NCI-H2196 (cell line): ENCODE measurements at regions not wholly inside any gene's neighbourhood (a gene's known extent, or its start where the extent isn't known, plus 50 kb on each side); places are given as distances from the start of the nearest gene placed in this dataset.

ENCODE experiments used
- DNase-seq: peaks from one replicate; lab custom pipeline; 2025; ENCODE audit not compliant: unreplicated experiment; lab: John Stamatoyannopoulos, UW

GRCh38 chr10:58995058-58995596 is 181.3 kb upstream of the PHYHIPL start:
- DNase-seq: no peak

DNA sequence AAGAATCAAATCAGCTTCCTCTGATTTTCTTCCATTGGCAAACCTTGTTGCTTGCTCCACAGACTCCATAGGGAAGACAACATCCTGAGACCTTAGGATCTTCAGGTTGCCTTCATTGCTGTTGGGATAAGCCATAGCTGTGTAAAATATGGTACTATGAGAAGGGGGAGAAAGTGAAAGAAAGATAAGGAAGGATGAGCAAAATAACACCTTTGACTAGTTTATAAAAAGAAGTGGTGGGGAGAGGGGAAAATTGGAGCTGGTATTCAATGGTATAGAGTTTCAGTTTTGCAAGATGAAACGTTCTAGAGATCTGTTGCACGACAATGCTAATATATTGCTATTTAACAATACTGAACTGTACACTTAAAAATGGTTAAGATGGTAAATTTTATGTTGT is 180.4 kb upstream of the PHYHIPL start:
- DNase-seq: no peak

- DNase-seq: no peak
These were observed 179.6 kb upstream of the PHYHIPL start for GRCh38 chr10:58996866-58997265.

DNA sequence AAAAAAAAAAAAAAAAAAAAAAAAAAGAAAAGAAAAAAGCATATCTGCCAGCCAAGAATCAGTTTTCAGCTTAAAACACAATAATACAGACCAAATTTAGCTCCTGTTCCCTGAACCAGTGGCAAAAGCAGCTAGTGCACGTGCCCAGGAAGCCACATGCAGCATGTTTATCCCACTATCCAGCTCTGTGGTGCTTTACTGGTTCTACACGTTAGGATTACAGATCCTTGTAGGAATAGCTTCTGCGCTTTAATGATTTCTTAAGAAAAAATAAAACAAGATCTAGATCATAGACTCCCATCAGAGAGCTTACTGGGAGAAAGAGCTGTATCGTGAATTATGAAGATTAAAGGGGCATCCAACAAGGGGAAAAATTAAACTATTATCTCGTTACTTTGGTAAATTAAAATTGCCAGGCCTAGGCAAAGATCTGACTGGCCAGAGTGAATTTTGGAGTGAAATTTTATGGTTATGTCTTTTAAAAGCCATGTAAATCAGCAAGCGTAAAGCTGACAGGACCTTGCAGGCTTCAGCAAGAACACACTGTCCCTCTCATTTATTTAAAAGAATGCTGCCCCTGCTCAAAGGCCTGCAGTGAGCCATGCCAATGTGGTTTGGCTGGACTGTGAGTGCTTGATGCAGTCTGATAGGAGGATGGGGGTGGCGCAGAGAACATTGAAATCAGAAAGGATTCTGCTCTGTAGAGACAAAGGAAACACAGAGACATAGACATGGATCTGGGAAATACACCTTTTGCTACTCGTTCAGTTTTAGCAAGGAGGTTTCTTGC is 177.3 kb upstream of the PHYHIPL start:
- DNase-seq: no peak

DNA sequence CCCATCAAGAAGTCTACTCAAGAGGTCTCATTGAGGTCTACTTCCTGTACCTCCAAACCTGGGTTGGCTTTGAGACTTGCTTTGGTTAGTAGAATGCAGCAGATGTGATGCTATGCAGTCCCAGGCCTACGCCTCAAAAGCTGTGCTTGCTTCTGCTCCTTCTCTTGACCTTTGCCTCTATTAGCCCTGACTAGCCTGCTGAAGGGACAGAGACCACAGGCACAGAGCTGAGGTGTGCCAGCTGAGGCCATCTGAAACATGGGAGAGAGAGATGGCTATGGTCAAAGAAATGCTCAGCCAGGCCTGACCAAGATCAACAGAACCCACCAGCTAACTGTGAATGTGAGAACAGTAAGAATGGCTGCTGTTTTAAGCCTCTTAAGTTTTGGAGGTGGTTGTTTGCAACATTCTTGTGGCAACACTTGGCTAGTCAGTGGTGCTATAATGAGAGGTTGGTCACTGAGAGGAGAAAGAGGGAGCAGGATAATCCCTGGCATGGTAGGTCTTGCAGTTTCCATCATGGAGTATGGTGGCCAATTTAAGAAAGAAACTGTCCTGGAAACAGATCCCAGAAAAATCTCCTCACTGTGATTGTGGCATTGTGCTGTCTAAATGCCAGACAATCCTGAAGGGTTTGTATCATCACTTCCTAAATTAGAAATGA is 176.1 kb upstream of the PHYHIPL start:
- DNase-seq: no peak

GRCh38 chr10:59002011-59002410 is 174.4 kb upstream of the PHYHIPL start:
- DNase-seq: no peak

GRCh38 chr10:59003203-59003602 is 173.2 kb upstream of the PHYHIPL start:
- DNase-seq: no peak

GRCh38 chr10:59004392-59004791 is 172.1 kb upstream of the PHYHIPL start:
- no peak for DNase-seq

DNA sequence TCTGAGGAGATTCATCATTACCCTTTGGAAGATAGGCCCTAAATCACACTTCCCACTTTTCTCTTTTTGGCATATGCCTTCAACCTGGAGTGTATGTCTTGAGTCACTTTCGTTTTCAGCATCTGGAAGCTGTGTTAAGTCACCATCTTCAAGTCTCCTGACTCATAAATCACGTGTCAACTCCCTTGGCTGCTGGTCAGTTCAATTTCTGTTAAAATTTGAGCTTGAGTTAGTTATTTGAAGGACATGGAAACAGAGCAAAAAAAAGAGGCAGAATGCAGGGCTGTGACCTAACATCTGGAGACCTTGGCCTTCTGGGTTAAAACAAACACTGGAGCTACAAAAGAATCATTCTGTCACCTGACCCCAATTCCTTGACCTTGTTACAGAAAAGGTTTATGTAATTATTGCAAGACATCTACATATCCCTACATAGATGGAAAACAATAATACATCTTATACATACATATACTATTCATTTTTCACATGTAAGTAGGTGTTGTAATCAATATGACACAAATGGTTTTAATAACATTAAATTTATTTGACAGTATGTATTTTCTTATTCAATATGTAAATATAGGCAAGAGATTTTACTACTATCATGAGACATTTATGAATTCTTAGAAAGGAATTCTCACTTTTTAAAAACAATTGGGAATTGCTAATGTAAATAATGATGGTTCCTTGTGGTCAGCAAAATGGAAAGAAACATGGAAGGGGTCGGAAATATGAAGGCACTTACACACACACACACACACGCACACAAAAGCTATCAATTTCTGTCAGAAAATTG is 169.7 kb upstream of the PHYHIPL start:
- no peak for DNase-seq

DNA sequence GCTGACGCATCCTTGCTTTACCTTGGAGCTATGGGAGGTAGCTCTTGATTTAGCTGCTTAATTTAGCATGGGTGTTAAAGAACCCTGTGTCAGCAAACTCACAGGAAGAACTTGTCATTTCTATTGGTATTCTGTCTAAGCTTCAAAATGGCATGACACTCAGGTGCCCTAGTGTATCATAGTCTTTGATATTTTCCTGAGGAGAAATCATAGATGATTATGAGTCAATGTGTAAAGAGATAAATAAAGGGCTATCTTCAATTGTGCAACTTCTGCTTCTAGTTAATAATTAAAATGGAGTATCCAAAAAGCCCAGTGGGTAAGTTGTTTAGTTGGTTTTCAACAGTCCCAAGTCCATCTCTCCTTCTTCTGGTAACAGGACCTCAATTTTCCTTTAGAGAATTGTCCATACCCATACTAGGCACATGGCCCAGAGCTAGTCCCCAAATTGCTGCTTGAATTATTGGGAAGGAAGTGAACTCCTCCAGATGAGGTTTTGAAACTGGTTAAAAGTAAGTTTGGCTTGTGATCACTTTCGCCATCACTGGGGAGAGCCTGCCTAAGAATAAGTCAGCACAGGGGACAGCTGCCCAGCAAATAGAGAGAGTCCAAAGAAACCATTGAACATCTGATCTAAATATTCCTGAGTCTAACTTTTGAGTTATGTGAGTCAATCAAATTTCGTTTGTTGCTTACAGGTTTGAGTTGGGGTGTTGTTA is 169.0 kb upstream of the PHYHIPL start:
- DNase-seq: no peak

- DNase-seq: no peak
These were observed 168.0 kb upstream of the PHYHIPL start for GRCh38 chr10:59008452-59008851.

GRCh38 chr10:59011972-59012632 is 164.3 kb upstream of the PHYHIPL start:
- DNase-seq: no peak

- DNase-seq: no peak
These were observed 163.6 kb upstream of the PHYHIPL start for GRCh38 chr10:59012839-59013238.

DNA sequence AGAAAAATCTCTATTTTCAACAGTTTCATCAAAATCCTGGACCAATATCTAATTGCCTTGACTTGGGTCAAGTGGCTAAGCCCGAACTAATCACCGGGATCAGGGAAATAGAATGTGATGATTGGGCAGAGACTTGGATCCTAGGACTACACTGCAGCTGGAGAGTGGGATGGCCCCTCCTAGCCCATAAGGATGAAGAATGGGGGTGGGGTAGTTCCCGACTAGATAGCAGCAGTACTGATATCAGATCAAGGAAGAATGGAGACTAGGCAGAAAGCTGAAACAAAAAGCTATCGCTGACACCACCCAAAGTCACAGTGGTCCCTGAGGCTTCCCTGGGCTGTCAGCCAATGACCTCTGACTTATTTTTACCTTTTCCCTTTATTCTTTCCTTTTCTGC is 160.4 kb upstream of the PHYHIPL start:
- no peak for DNase-seq

- no peak for DNase-seq
These were observed 157.5 kb upstream of the PHYHIPL start for GRCh38 chr10:59018977-59019376.

GRCh38 chr10:59019603-59020002 is 156.8 kb upstream of the PHYHIPL start:
- no peak for DNase-seq

GRCh38 chr10:59020502-59020901 is 155.9 kb upstream of the PHYHIPL start:
- DNase-seq: no peak

GRCh38 chr10:59025981-59026765 is 150.3 kb upstream of the PHYHIPL start:
- no peak for DNase-seq

DNA sequence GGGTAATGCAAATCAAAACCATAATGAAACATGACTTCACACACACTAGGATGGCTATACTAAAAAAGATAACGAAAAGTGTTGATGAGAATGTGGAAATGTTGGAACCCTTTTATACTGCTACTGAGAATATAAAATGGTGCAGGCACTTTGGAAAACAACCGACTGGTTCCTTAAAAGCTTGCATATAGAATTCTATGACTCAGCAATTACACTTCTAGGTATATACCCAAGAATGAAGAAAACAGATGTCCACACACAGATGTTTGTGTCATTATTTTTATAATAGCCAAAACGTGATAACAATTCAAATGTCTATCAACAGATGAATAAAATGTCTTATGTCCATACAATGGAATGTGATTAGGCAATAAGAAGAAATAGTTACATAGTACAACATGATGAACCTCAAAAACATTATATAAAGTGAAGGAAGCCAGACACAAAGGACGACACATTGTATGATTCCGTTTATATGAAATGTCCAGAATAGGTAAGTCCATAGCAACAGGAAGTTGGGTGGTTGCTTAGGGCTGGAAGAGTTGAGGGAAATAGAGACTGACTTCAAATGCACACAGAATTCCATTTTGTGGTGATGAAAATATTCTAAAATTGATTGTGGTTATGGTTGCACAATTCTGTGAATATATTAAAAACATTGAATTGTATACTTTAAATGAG is 148.3 kb upstream of the PHYHIPL start:
- DNase-seq: no peak
